B cell (primary cell): ENCODE measurements at regions not wholly inside any gene's neighbourhood (a gene's known extent, or its start where the extent isn't known, plus 50 kb on each side); places are given as distances from the start of the nearest gene placed in this dataset.

Experiments
- ATAC-seq: fragments of 200-7000 bp; cut with Tn5 transposase; one replicate; pipeline ENCODE4 v1.10.0; 2021; ENCODE audit warnings: low read depth, mild to moderate bottlenecking, moderate number of reproducible peaks, moderate library complexity
- CTCF ChIA-PET: fragments of 350-600 bp; sonication (Branson Sonifier 250); formaldehyde crosslinking; loops from one replicate; lab custom pipeline; 2021; ENCODE audit warnings: antibody characterized with exemption, inconsistent platforms; lab: Charles Lee
- POLR2A ChIA-PET: fragments of 350-600 bp; sonication (Branson Sonifier 250); formaldehyde crosslinking; loops from one replicate; lab custom pipeline; 2021; ENCODE audit warnings: antibody characterized with exemption; lab: Charles Lee
- DNase-seq: peaks from one replicate; pipeline ENCODE4 v3.0.0; 2013
- H2AFZ ChIP-seq: 2 replicates; pipeline ENCODE4 v1.6.1; 2012; ENCODE audit warnings: mild to moderate bottlenecking, low read depth, low read length; ENCODE audit not compliant: insufficient read depth, poor library complexity, severe bottlenecking
- H3K27ac ChIP-seq, 2 donors: 1 replicate in 1 of 2; 2 replicates in 1 of 2; pipeline ENCODE4 v1.5.1; 2012 to 2013; ENCODE audit warnings: low read length in 2 of 2, mild to moderate bottlenecking in 2 of 2, moderate library complexity in 1 of 2
- H3K27me3 ChIP-seq, 4 experiments: fragments of 200-600 bp in 1 of 4; sonication (generic) in 1 of 4; replicated peaks in 1 of 4; 1 replicate in 2 of 4; 2 replicates in 2 of 4; pipeline versions ENCODE4 v1.6.1 to v1.7.0; 2013 to 2016; ENCODE audit warnings: low read length in 3 of 4, mild to moderate bottlenecking in 2 of 4, mixed read lengths in 1 of 4, moderate library complexity in 1 of 4; ENCODE audit not compliant: insufficient read depth in 4 of 4, control insufficient read depth in 3 of 4; ENCODE audit errors: control extremely low read depth in 1 of 4
- H3K36me3 ChIP-seq, 2 experiments: replicated peaks in 1 of 2; 1 replicate in 1 of 2; 2 replicates in 1 of 2; pipeline versions ENCODE4 v1.6.1 to v1.7.1; 2013; ENCODE audit warnings: low read length in 1 of 2; ENCODE audit not compliant: insufficient read depth in 2 of 2, control insufficient read depth in 1 of 2; ENCODE audit errors: control extremely low read depth in 1 of 2, extremely low read depth in 1 of 2
- H3K4me1 ChIP-seq, 2 donors: fragments of 200-600 bp in 1 of 2; sonication (generic) in 1 of 2; 1 replicate in 1 of 2; 2 replicates in 1 of 2; pipeline versions ENCODE4 v1.5.1 to v1.6.1; 2013 to 2017; ENCODE audit warnings: low read length in 2 of 2; ENCODE audit not compliant: control insufficient read depth in 2 of 2, insufficient read depth in 2 of 2
- H3K4me2 ChIP-seq: replicated peaks from 2 replicates; pipeline ENCODE3; 2012; ENCODE audit warnings: mild to moderate bottlenecking, low read depth, low read length; ENCODE audit not compliant: poor library complexity, severe bottlenecking
- H3K4me3 ChIP-seq, 5 experiments: fragments of 200-600 bp in 1 of 5; sonication (generic) in 1 of 5; 1 replicate in 3 of 5; 2 replicates in 2 of 5; pipeline versions ENCODE4 v1.5.1 to v1.7.0; 2011 to 2016; ENCODE audit warnings: low read length in 4 of 5, mild to moderate bottlenecking in 4 of 5, low read depth in 2 of 5, control low read depth in 1 of 5, moderate library complexity in 1 of 5; ENCODE audit not compliant: insufficient read depth in 1 of 5; ENCODE audit errors: control extremely low read depth in 1 of 5, extremely low read depth in 1 of 5
- H3K79me2 ChIP-seq: fragments of 200-600 bp; sonication (generic); one replicate; pipeline ENCODE4 v1.6.0; 2016; ENCODE audit warnings: low read length; ENCODE audit not compliant: control insufficient read depth, insufficient read depth
- H3K9ac ChIP-seq: fragments of 200-600 bp; sonication (generic); 2 replicates; pipeline ENCODE4 v1.6.1; 2017; ENCODE audit warnings: mild to moderate bottlenecking, low read length, moderate library complexity
- H3K9me3 ChIP-seq, 3 donors: one replicate each; pipeline versions ENCODE4 v1.6.1 to v1.7.1; 2013; ENCODE audit warnings: low read length in 2 of 3; ENCODE audit not compliant: control insufficient read depth in 2 of 3, insufficient read depth in 1 of 3; ENCODE audit errors: control extremely low read depth in 1 of 3
- H4K20me1 ChIP-seq: 2 replicates; pipeline ENCODE4 v1.6.0; 2012; ENCODE audit warnings: mild to moderate bottlenecking, low read length; ENCODE audit not compliant: insufficient read depth, control insufficient read depth, poor library complexity, severe bottlenecking
- H3K27ac Mint-ChIP-seq: one replicate; pipeline ENCODE4 v1.8.0; 2021; ENCODE audit warnings: mixed read lengths
- H3K27me3 Mint-ChIP-seq: one replicate; pipeline ENCODE4 v1.8.0; 2021; ENCODE audit warnings: mixed read lengths
- H3K4me1 Mint-ChIP-seq: one replicate; pipeline ENCODE4 v1.8.0; 2021; ENCODE audit warnings: mixed read lengths
- H3K4me3 Mint-ChIP-seq: one replicate; pipeline ENCODE4 v1.8.0; 2021; ENCODE audit warnings: mixed read lengths
- H3K9me3 Mint-ChIP-seq: one replicate; pipeline ENCODE4 v1.8.0; 2022; ENCODE audit warnings: mixed read lengths; ENCODE audit not compliant: insufficient read depth
- CTCF ChIP-seq: fragments of 200-600 bp; IDR thresholded peaks from one replicate; pipeline ENCODE4 v1.8.0; 2022; ENCODE audit warnings: antibody characterized with exemption, mild to moderate bottlenecking
- EZH2 ChIP-seq: IDR thresholded peaks from 2 replicates; pipeline ENCODE4 v1.6.1; 2012; ENCODE audit warnings: borderline replicate concordance, low read depth, mild to moderate bottlenecking, moderate library complexity, low read length; ENCODE audit not compliant: insufficient read depth, poor library complexity, severe bottlenecking
- WGBS: methylation state at CpG from one replicate; pipeline ENCODE4 v1.1.5; 2013; ENCODE audit warnings: missing lambda C conversion rate; ENCODE audit not compliant: insufficient coverage; 5-methylcytosine and 5-hydroxymethylcytosine counted together
- intact Hi-C: fragments of 100-400 bp; cut with micrococcal nuclease; formaldehyde crosslinking; loops from one replicate; pipeline ENCODE4 v1.10.0; 2022

- no peak overlapping the region for H3K4me2 ChIP-seq
- H3K4me3 Mint-ChIP-seq, result no peak overlapping the region
- H3K36me3 ChIP-seq, result no peaks in the 10 kb centered on the region
- no peaks in the 10 kb centered on the region for H3K27me3 ChIP-seq
- no peaks in the 10 kb centered on the region for H3K27me3 Mint-ChIP-seq
- no peak overlapping the region for H3K9ac ChIP-seq
- POLR2A ChIA-PET, result no interaction called here
- intact Hi-C loops, result no loop called here
- no peak overlapping the region for H3K27ac Mint-ChIP-seq
- TF ChIP-seq EZH2 (no peak), CTCF (no peak)
- H4K20me1 ChIP-seq, result no peaks in the 10 kb centered on the region
- H3K9me3 ChIP-seq, result peaks cover 0 to 6% (median 0%) of the 10 kb centered on the region in 3 donors
- DNase-seq (no peak), ATAC-seq (no peak)
- no peak overlapping the region for H2AFZ ChIP-seq
- no peaks in the 10 kb centered on the region for H3K79me2 ChIP-seq
- no peak overlapping the region for H3K27ac ChIP-seq
- no peaks in the 10 kb centered on the region for H3K4me1 ChIP-seq
- H3K4me3 ChIP-seq, result no peak overlapping the region
- CTCF ChIA-PET, result no interaction called here
- H3K9me3 Mint-ChIP-seq, result no peaks in the 10 kb centered on the region
- H3K4me1 Mint-ChIP-seq, result no peaks in the 10 kb centered on the region
- WGBS, result no CpG with 5 or more reads among the region's 2 CpGs
These were observed 131.8 kb upstream of the ZEB1 start for GRCh38 chr10:31187182-31187581.

- Histone ChIP-seq H3K36me3 (no peaks in the 10 kb centered on the region), H3K4me3 (no peak overlapping the region), H3K9me3 (peaks cover 0 to 9% (median 0%) of the 10 kb centered on the region in 3 donors), H4K20me1 (no peaks in the 10 kb centered on the region), H3K79me2 (no peaks in the 10 kb centered on the region), H3K9ac (no peak overlapping the region), H2AFZ (no peak overlapping the region), H3K27ac (no peak overlapping the region), H3K4me1 (no peaks in the 10 kb centered on the region), H3K27me3 (no peaks in the 10 kb centered on the region), H3K4me2 (no peak overlapping the region)
- Mint-ChIP-seq H3K9me3 (no peaks in the 10 kb centered on the region), H3K4me3 (no peak overlapping the region), H3K4me1 (no peaks in the 10 kb centered on the region), H3K27ac (no peak overlapping the region), H3K27me3 (no peaks in the 10 kb centered on the region)
- TF ChIP-seq CTCF, result no peak
- intact Hi-C loops, result no loop called here
- 100% methylated on average over 2 of the region's 14 CpGs for WGBS
- DNase-seq (no peak), ATAC-seq (no peak)
- ChIA-PET CTCF (interaction anchor here (0.6 kb wide), 1 partner anchor 578 kb away, joined by 3 read pairs; no protein-coding TSS in a partner anchor), POLR2A (no interaction called here)
These were observed 131.3 kb upstream of the ZEB1 start for GRCh38 chr10:31187607-31188210.
